Mesendoderm (in vitro differentiated cells): ENCODE measurements at regions not wholly inside any gene's neighbourhood (a gene's known extent, or its start where the extent isn't known, plus 50 kb on each side); places are given as distances from the start of the nearest gene placed in this dataset.

Experiments
- DNase-seq: peaks from one replicate; pipeline ENCODE4 v3.0.0; 2013
- H2AK5ac ChIP-seq: 2 replicates; pipeline ENCODE4 v1.6.1; 2013; ENCODE audit warnings: low read length, inconsistent platforms
- H2BK120ac ChIP-seq: 2 replicates; pipeline ENCODE4 v1.6.1; 2013; ENCODE audit warnings: low read depth, mild to moderate bottlenecking, low read length, moderate library complexity, mixed read lengths
- H2BK15ac ChIP-seq: replicated peaks from 2 replicates; pipeline ENCODE4 v1.6.1; 2013; ENCODE audit warnings: low read depth, mild to moderate bottlenecking, moderate library complexity
- H2BK5ac ChIP-seq: 2 replicates; pipeline ENCODE4 v1.6.1; 2013; ENCODE audit warnings: low read length, inconsistent platforms
- H3K18ac ChIP-seq: 2 replicates; pipeline ENCODE4 v1.6.1; 2013; ENCODE audit warnings: mild to moderate bottlenecking, low read length, mixed read lengths
- H3K23ac ChIP-seq: one replicate; pipeline ENCODE4 v1.6.1; 2013; ENCODE audit warnings: low read length
- H3K27ac ChIP-seq: 2 replicates; pipeline ENCODE4 v1.5.1; 2013; ENCODE audit warnings: low read depth, mild to moderate bottlenecking, inconsistent platforms, low read length, moderate library complexity
- H3K27me3 ChIP-seq: 2 replicates; pipeline ENCODE4 v1.6.1; 2013; ENCODE audit warnings: low read length, control low read depth, mild to moderate bottlenecking, inconsistent platforms; ENCODE audit not compliant: insufficient read depth, poor library complexity
- H3K36me3 ChIP-seq: 2 replicates; pipeline ENCODE4 v1.6.1; 2013; ENCODE audit warnings: low read length, inconsistent platforms; ENCODE audit not compliant: control insufficient read depth, insufficient read depth
- H3K4ac ChIP-seq: one replicate; pipeline ENCODE4 v1.6.1; 2013; ENCODE audit warnings: low read depth, mild to moderate bottlenecking, low read length, moderate library complexity
- H3K4me1 ChIP-seq: 2 replicates; pipeline ENCODE4 v1.6.1; 2013; ENCODE audit warnings: low read depth, low read length, inconsistent platforms; ENCODE audit not compliant: control insufficient read depth
- H3K4me2 ChIP-seq: 2 replicates; pipeline ENCODE4 v1.6.1; 2013; ENCODE audit warnings: low read length
- H3K4me3 ChIP-seq: 2 replicates; pipeline ENCODE4 v1.5.1; 2013; ENCODE audit warnings: mild to moderate bottlenecking, low read length
- H3K56ac ChIP-seq: one replicate; pipeline ENCODE4 v1.6.1; 2013; ENCODE audit warnings: low read length
- H3K79me1 ChIP-seq: 2 replicates; pipeline ENCODE4 v1.6.1; 2013; ENCODE audit warnings: low read length, inconsistent platforms
- H3K79me2 ChIP-seq: 2 replicates; pipeline ENCODE4 v1.6.1; 2013; ENCODE audit warnings: mild to moderate bottlenecking, low read length; ENCODE audit not compliant: control insufficient read depth, insufficient read depth
- H3K9ac ChIP-seq: 2 replicates; pipeline ENCODE4 v1.6.1; 2013; ENCODE audit warnings: low read length, inconsistent platforms
- H4K5ac ChIP-seq: one replicate; pipeline ENCODE4 v1.6.1; 2013; ENCODE audit warnings: low read length
- H4K8ac ChIP-seq: one replicate; pipeline ENCODE4 v1.6.1; 2013; ENCODE audit warnings: low read depth, mild to moderate bottlenecking, control low read depth, low read length, moderate library complexity
- WGBS: extraction: QIAGEN DNeasy Blood & Tissue Kit; methylation state at CpG from one replicate; pipeline ENCODE4 v1.1.7; 2013; ENCODE audit warnings: low lambda C conversion rate, missing lambda C conversion rate; ENCODE audit not compliant: insufficient coverage; ENCODE audit errors: extremely low coverage; 5-methylcytosine and 5-hydroxymethylcytosine counted together

- no peak overlapping the region for H3K23ac ChIP-seq
- H3K79me2 ChIP-seq, result no peaks in the 10 kb centered on the region
- no peak overlapping the region for H3K4me3 ChIP-seq
- H3K56ac ChIP-seq, result no peak overlapping the region
- H2AK5ac ChIP-seq, result no peak overlapping the region
- no peak overlapping the region for H4K5ac ChIP-seq
- H3K36me3 ChIP-seq, result no peaks in the 10 kb centered on the region
- no peaks in the 10 kb centered on the region for H3K4me1 ChIP-seq
- WGBS, result no CpG with 5 or more reads among the region's 2 CpGs
- no peak for DNase-seq
- H2BK15ac ChIP-seq, result no peak overlapping the region
- no peak overlapping the region for H4K8ac ChIP-seq
- H3K79me1 ChIP-seq, result no peaks in the 10 kb centered on the region
- no peak overlapping the region for H3K9ac ChIP-seq
- no peak overlapping the region for H3K4me2 ChIP-seq
- H3K4ac ChIP-seq, result no peak overlapping the region
- no peak overlapping the region for H2BK120ac ChIP-seq
- H2BK5ac ChIP-seq, result no peak overlapping the region
- no peak overlapping the region for H3K27ac ChIP-seq
- no peak overlapping the region for H3K18ac ChIP-seq
- no peaks in the 10 kb centered on the region for H3K27me3 ChIP-seq
Measured at GRCh38 chr13:84648069-84648640, 765.9 kb upstream of the SLITRK1 start.

- H3K79me1 ChIP-seq, result no peaks in the 10 kb centered on the region
- H3K4ac ChIP-seq, result no peak overlapping the region
- no peak overlapping the region for H2AK5ac ChIP-seq
- no peak overlapping the region for H3K27ac ChIP-seq
- no peak overlapping the region for H3K4me3 ChIP-seq
- H3K4me1 ChIP-seq, result no peaks in the 10 kb centered on the region
- no peak for DNase-seq
- H2BK15ac ChIP-seq, result no peak overlapping the region
- H2BK5ac ChIP-seq, result no peak overlapping the region
- no peaks in the 10 kb centered on the region for H3K27me3 ChIP-seq
- no peaks in the 10 kb centered on the region for H3K36me3 ChIP-seq
- H3K23ac ChIP-seq, result no peak overlapping the region
- H2BK120ac ChIP-seq, result no peak overlapping the region
- no peak overlapping the region for H3K18ac ChIP-seq
- H3K79me2 ChIP-seq, result no peaks in the 10 kb centered on the region
- no peak overlapping the region for H3K56ac ChIP-seq
- no CpG with 5 or more reads among the region's 3 CpGs for WGBS
- no peak overlapping the region for H3K9ac ChIP-seq
- H4K8ac ChIP-seq, result no peak overlapping the region
- H4K5ac ChIP-seq, result no peak overlapping the region
- no peak overlapping the region for H3K4me2 ChIP-seq
Measured at GRCh38 chr13:84646957-84647356, 764.7 kb upstream of the SLITRK1 start.

- no peaks in the 10 kb centered on the region for H3K79me2 ChIP-seq
- no peaks in the 10 kb centered on the region for H3K36me3 ChIP-seq
- no peak overlapping the region for H3K18ac ChIP-seq
- H2BK15ac ChIP-seq, result no peak overlapping the region
- no peak overlapping the region for H2BK5ac ChIP-seq
- no peak overlapping the region for H3K27ac ChIP-seq
- no peak overlapping the region for H4K8ac ChIP-seq
- H3K4me3 ChIP-seq, result no peak overlapping the region
- no peak overlapping the region for H3K56ac ChIP-seq
- H3K9ac ChIP-seq, result no peak overlapping the region
- H2BK120ac ChIP-seq, result no peak overlapping the region
- WGBS, result no CpG with 5 or more reads among the region's 4 CpGs
- no peak overlapping the region for H3K4me2 ChIP-seq
- H2AK5ac ChIP-seq, result no peak overlapping the region
- no peak overlapping the region for H3K23ac ChIP-seq
- no peaks in the 10 kb centered on the region for H3K4me1 ChIP-seq
- H4K5ac ChIP-seq, result no peak overlapping the region
- H3K27me3 ChIP-seq, result no peaks in the 10 kb centered on the region
- no peaks in the 10 kb centered on the region for H3K79me1 ChIP-seq
- DNase-seq, result peak; percentile 22
- no peak overlapping the region for H3K4ac ChIP-seq
Measured at GRCh38 chr13:84645196-84646012, 763.1 kb upstream of the SLITRK1 start.

DNA sequence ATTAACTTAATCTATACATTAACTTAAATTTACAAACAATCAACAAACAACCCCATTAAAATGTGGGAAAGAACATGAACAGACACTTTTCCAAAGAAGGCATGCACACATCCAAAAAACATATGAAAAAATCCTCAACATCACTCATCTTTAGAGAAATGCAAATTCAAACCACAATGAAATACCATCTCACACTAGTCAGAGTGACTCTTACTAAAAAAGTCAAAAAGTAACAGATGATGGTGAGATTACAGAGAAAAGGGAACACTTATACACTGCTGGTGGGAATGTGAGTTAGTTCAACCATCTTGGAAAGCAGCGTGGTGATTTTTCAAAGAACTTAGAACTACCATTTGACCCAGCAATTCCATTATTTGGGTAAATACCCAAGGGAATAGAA lies 759.2 kb upstream of the SLITRK1 start:
- no peak overlapping the region for H3K4me3 ChIP-seq
- H3K27ac ChIP-seq, result no peak overlapping the region
- H3K4me2 ChIP-seq, result no peak overlapping the region
- H3K56ac ChIP-seq, result no peak overlapping the region
- DNase-seq, result no peak
- H2AK5ac ChIP-seq, result no peak overlapping the region
- no peaks in the 10 kb centered on the region for H3K4me1 ChIP-seq
- no peaks in the 10 kb centered on the region for H3K36me3 ChIP-seq
- no CpG with 5 or more reads among the region's 1 CpG for WGBS
- H3K4ac ChIP-seq, result no peak overlapping the region
- H3K18ac ChIP-seq, result no peak overlapping the region
- H3K79me2 ChIP-seq, result no peaks in the 10 kb centered on the region
- no peak overlapping the region for H4K8ac ChIP-seq
- no peaks in the 10 kb centered on the region for H3K79me1 ChIP-seq
- H2BK15ac ChIP-seq, result no peak overlapping the region
- no peak overlapping the region for H3K9ac ChIP-seq
- H4K5ac ChIP-seq, result no peak overlapping the region
- no peak overlapping the region for H3K23ac ChIP-seq
- H3K27me3 ChIP-seq, result no peaks in the 10 kb centered on the region
- no peak overlapping the region for H2BK120ac ChIP-seq
- no peak overlapping the region for H2BK5ac ChIP-seq

DNA sequence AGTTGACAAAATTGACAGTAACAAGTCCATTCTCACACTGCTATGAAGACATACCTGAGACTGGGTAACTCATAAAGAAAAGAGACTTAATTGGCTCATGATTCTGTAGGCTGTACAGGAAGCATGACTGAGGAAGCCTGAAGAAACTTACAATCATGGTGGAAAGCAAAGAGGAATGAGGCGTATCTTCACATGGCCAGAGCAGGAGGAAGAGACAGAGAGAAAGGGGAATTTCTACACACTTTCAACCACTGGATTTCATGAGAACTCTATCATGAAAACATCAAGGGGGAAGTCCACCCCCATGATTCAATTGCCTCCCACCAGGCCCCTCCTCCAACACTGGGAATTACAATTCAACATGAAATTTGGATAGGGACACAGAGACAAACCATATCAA lies 758.4 kb upstream of the SLITRK1 start:
- Histone ChIP-seq H3K9ac (no peak overlapping the region), H3K79me1 (no peaks in the 10 kb centered on the region), H3K27ac (no peak overlapping the region), H2AK5ac (no peak overlapping the region), H3K4me1 (no peaks in the 10 kb centered on the region), H4K5ac (no peak overlapping the region), H3K36me3 (no peaks in the 10 kb centered on the region), H4K8ac (no peak overlapping the region), H2BK120ac (no peak overlapping the region), H3K56ac (no peak overlapping the region), H3K23ac (no peak overlapping the region), H3K79me2 (no peaks in the 10 kb centered on the region), H3K4ac (no peak overlapping the region), H2BK15ac (no peak overlapping the region), H2BK5ac (no peak overlapping the region), H3K27me3 (no peaks in the 10 kb centered on the region), H3K4me2 (no peak overlapping the region), H3K18ac (no peak overlapping the region), H3K4me3 (no peak overlapping the region)
- no peak for DNase-seq
- WGBS, result no CpG with 5 or more reads among the region's 1 CpG
